ENCODE measurements at regions not wholly inside any gene's neighbourhood (a gene's known extent, or its start where the extent isn't known, plus 50 kb on each side); places are given as distances from the start of the nearest gene placed in this dataset.
"Not testable (repeated sequence)": the region's sequence is repeated elsewhere in the genome, so short reads cannot be mapped to it uniquely, and the experiment has no call there.

DNA sequence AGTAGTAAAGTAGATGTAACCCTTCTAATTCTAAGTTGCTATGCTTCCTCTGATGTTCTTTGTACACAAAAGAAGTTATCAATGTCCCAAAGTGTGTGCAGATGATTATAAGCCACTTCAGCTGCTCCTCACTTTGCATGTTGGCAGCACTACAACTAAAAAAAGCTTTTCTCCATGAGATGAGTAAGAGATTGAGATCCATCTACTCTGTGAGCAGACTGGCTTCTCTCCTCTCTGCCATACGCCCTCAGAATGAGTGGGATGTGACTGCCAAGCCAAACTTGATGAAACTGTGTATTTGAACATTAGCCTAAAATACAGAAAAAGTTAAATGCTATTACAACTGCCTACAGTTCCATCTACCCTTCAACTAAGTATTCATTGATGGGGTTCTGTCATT lies 102.9 kb upstream of the ETV1 start:
- peak; percentile 45 for DNase-seq

DNA sequence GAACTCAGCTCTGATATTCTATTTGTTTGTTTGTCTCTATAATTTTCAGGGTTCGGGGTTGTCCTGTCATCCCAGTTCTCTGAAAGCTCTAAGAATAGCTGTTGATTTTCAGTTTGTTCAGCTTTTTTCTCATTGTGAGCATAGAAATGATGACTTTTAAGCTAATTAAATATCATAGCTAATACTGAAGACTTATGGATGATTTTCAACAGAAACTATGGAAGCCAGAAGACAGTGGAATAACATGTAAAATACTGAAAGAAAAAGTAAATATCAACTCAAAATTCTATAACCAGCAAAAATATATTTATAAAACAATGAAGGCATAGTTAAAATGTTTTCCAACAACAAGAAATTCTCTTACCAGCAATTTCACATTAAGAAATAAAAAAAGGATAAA lies 96.4 kb upstream of the ETV1 start:
- peak; percentile 15 for DNase-seq

GRCh38 chr7:14083761-14084160 lies 94.3 kb upstream of the ETV1 start:
- no peak for DNase-seq

DNA sequence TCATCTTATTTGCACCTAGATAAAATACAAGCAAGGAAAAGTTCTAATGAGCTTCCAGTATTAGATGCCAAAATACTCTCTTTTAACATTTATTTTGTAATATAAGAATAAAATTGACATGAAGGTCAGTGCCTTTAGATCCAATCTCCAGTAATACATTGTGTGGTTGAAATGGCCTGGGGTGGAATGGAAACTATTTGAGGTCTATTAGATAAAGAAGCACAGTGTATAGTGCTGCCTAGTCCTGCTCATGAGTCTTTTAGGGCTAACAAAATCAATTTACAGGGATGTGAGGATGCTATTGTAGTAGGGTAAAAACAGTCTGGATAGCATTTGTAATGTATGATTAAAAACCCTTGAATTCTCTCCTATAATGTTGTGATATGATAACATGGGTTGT lies 84.5 kb upstream of the ETV1 start:
- no peak for DNase-seq

GRCh38 chr7:14073543-14073942 lies 84.1 kb upstream of the ETV1 start:
- DNase-seq, result no peak

DNA sequence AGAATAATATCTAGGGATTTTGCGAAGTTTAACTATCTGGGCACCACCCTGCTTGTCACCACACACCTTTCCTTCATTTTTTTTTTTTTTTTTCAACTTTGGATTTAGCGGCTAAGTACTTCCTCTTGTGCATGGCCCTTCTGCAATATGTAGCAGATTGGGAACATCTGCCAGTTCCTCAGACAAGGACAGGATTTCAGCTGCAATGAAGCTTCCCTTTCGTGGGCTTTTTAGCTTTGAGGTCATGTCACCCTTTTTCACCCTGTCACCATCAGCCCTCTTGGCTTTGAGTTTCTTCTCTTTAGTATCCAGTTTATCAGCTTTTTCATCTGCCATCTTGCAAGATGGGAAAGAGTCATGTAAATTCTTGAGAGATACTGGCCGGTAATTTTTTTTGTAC lies 81.6 kb upstream of the ETV1 start:
- no peak for DNase-seq

DNA sequence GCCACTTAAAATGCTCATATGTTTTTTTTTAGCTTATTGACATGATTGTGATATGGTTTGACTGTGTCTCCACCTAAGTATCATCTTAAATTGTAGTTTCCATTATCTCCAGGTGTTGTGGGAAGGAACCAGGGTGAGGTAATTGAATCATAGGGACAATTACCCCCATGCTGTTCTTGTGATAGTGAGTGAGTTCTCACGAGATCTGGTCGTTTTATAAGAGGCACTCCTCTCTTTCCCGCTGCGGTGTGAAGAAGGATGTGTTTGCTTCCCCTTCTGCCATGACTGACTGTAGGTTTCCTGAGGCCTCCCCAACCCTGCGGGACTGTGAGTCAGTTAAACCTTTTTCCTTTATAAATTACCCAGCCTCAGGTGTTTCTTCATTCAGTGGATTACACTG lies 80.5 kb upstream of the ETV1 start:
- DNase-seq, result no peak

DNA sequence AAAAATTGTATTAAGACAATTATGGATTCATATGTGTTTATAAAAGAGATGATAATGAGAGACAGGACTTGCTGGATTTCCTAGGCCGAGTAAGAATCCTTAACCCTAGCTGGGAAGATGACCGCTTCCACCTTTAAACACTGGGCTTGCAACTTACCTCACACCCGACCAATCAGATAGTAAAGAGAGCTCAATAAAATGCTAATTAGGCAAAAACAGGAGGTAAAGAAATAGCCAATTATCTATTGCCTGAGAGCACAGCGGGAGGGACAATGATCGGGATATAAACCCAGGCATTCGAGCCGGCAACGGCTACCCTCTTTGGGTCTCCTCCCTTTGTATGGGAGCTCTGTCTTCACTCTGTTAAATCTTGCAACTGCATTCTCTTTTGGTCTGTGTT lies 77.3 kb upstream of the ETV1 start:
- DNase-seq, result not testable (repeated sequence)

- DNase-seq, result no peak
Measured at GRCh38 chr7:14065286-14065685, 75.8 kb upstream of the ETV1 start.

DNA sequence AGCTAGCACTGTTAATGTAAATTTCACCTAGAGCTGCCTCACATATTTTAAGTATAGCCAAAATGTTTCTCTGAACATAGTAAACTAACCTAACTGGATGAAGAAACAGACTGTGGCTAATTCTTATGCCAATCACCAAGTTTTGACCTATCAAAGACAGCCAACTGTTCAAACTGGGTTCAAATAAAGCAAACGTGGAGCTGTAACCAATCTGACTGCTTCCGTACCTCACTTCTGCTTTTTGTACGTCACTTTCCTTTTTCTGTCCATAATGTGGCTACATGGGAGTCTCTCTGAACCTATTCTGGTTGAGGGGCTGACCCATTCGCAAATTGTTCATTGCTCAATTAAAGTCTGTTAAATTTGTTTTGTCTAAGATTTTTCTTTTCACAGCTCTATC lies 66.3 kb upstream of the ETV1 start:
- DNase-seq, result no peak

- no peak for DNase-seq
Measured at GRCh38 chr7:14054125-14054524, 64.7 kb upstream of the ETV1 start.

- DNase-seq, result peak; percentile 56
Measured at GRCh38 chr7:14048889-14049288, 59.4 kb upstream of the ETV1 start.

DNA sequence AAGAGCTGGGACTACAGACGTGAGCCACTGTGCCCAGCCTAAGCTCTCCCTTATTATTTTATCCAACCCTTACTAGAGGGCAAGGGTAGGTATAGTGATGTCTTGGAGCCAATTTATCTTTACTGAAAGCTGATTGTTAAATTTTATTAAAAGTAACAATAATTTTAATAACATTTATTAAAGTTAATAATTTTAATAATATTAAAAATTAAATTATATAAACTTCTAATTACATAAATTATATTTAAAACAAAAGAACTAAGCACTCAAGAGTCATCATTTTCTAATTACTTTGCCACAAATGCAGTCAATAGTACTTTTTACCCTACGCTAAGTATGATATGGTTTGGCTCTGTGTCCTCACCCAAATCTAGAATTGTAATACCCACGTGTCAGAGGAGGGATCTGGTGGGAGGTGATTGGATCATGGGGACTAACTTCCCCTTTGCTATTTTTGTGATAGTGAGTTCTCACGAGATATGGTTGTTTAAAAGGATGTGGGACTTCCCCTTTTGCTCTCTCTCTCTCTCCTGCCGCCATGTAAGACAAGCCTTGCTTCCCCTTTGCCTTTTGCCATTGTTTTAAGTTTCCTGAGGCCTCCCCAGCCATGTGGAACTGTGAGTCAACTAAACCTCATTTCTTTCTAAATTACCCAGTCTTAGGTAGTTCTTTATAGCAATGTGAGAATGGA lies 58.4 kb upstream of the ETV1 start:
- no peak for DNase-seq

- no peak for DNase-seq
Measured at GRCh38 chr7:14045651-14046050, 56.2 kb upstream of the ETV1 start.

- no peak for DNase-seq
Measured at GRCh38 chr7:14040528-14040927, 51.1 kb upstream of the ETV1 start.
